Erythroblast (primary cell): ENCODE measurements at regions not wholly inside any gene's neighbourhood (a gene's known extent, or its start where the extent isn't known, plus 50 kb on each side); places are given as distances from the start of the nearest gene placed in this dataset.
"Not testable (repeated sequence)": the region's sequence is repeated elsewhere in the genome, so short reads cannot be mapped to it uniquely, and the experiment has no call there.

Experiments
- GATA1 ChIP-seq: IDR thresholded peaks from 2 replicates; pipeline ENCODE4 v1.6.1; 2011; ENCODE audit warnings: low read depth, mild to moderate bottlenecking, control low read depth, low read length, moderate library complexity
- POLR2A ChIP-seq: IDR thresholded peaks from 2 replicates; pipeline ENCODE4 v1.6.1; 2011; ENCODE audit warnings: mild to moderate bottlenecking, low read length

- TF ChIP-seq POLR2A, GATA1: not testable (repeated sequence)
Observed at GRCh38 chr4:189629733-189630132, 310.9 kb upstream of the FRG1 start.
